ENCODE measurements at regions not wholly inside any gene's neighbourhood (a gene's known extent, or its start where the extent isn't known, plus 50 kb on each side); places are given as distances from the start of the nearest gene placed in this dataset.

- ChIA-PET CTCF (ENCODE audit: low intra/inter-chr PET ratio, low total read pairs) (no interaction called here), POLR2A (no interaction called here)
- intact Hi-C loops (cut with micrococcal nuclease; ENCODE audit: unreplicated experiment) (no loop called here), in situ Hi-C loops (cut with HindIII; ENCODE audit: extremely low pct_ligation_motif_present, low pct_unique_long_range_greater_than_20kb) (no loop called here)
- BruUV-seq (replicated peaks), result no TSS peak
- no peaks in the 10 kb centered on the region for H4K20me1 ChIP-seq (ENCODE audit: insufficient read depth, low read length)
- H3K27ac ChIP-seq (ENCODE audit: extremely low read length, insufficient read depth, low read length), result no peak overlapping the region
- no peaks in the 10 kb centered on the region for H3K4me1 ChIP-seq (ENCODE audit: insufficient read depth, low read length)
- H3K79me2 ChIP-seq (ENCODE audit: insufficient read depth, low read length), result no peaks in the 10 kb centered on the region
- H3K4me2 ChIP-seq (ENCODE audit: low read depth, low read length), result no peak overlapping the region
- WGBS (ENCODE audit: low lambda C conversion rate), result 0% methylated on average over 3 of the region's 5 CpGs
- H3K9ac ChIP-seq (ENCODE audit: insufficient read depth, low read depth, low read length), result no peak overlapping the region
- FAIRE-seq (no peak), DNase-seq (ENCODE audit: low spot score) (no peak), ATAC-seq (no peak)
- peaks cover 28% of the 10 kb centered on the region; the same call in 1 of the 2 replicates for H3K9me3 ChIP-seq (ENCODE audit: low read length)
- no peak for TF ChIP-seq ZNF414 (CRISPR knock-in tag; IDR thresholded peaks at IDR 0.05)
- TF ChIP-seq ZNF207 (IDR thresholded peaks at IDR 0.05; ENCODE audit: borderline replicate concordance), result no peak
- TF ChIP-seq ZNF33A (CRISPR knock-in tag; IDR thresholded peaks at IDR 0.05; ENCODE audit: borderline replicate concordance), result no peak
- no peak for TF ChIP-seq AGO1 (IDR thresholded peaks at IDR 0.05; ENCODE audit: low read depth, low read length, poor library complexity, severe bottlenecking)
- no peak for TF ChIP-seq FOSL1 (CRISPR knock-in tag; IDR thresholded peaks at IDR 0.05; ENCODE audit: borderline replicate concordance)
- TF ChIP-seq ZNF792 (CRISPR knock-in tag; IDR thresholded peaks at IDR 0.05), result no peak
- no peak for TF ChIP-seq ZNF333 (CRISPR knock-in tag; IDR thresholded peaks at IDR 0.05; ENCODE audit: borderline replicate concordance)
- TF ChIP-seq ARID4A (CRISPR knock-in tag; IDR thresholded peaks at IDR 0.05; ENCODE audit: borderline replicate concordance), result no peak
- no peak for TF ChIP-seq TFE3 (CRISPR knock-in tag; IDR thresholded peaks at IDR 0.05)
- no peak for TF ChIP-seq SMAD1 (CRISPR knock-in tag; IDR thresholded peaks at IDR 0.05; ENCODE audit: borderline replicate concordance, low read depth)
- TF ChIP-seq JUN (CRISPR knock-in tag; IDR thresholded peaks at IDR 0.05), result no peak
- no peak for TF ChIP-seq ZNF253 (CRISPR knock-in tag; IDR thresholded peaks at IDR 0.05; ENCODE audit: borderline replicate concordance)
- TF ChIP-seq THAP8 (CRISPR knock-in tag; IDR thresholded peaks at IDR 0.05; ENCODE audit: borderline replicate concordance), result no peak
- H3K36me3 ChIP-seq (replicated peaks in 1 of 2; ENCODE audit: control insufficient read depth in 1 of 2, insufficient read depth in 2 of 2, low read length in 2 of 2), result no peaks in the 10 kb centered on the region
- H2AFZ ChIP-seq (ENCODE audit: low read length), result no peak overlapping the region
- no peak overlapping the region for H3K4me3 ChIP-seq (replicated peaks in 1 of 3; ENCODE audit: insufficient read depth in 1 of 3, low read depth in 2 of 3, low read length in 3 of 3)
- H3K27me3 ChIP-seq (ENCODE audit: control insufficient read depth in 1 of 2, insufficient read depth in 2 of 2, low read length in 2 of 2), result no peaks in the 10 kb centered on the region
Observed at GRCh38 chr2:5950736-5951135, 258.6 kb downstream of the SOX11 start.

Measured in HepG2 (cell line).